DMS 273 treated with DMSO at 0.1 percent for 48 hours (cell line): ENCODE measurements at regions not wholly inside any gene's neighbourhood (a gene's known extent, or its start where the extent isn't known, plus 50 kb on each side); places are given as distances from the start of the nearest gene placed in this dataset.
"Not testable (repeated sequence)": the region's sequence is repeated elsewhere in the genome, so short reads cannot be mapped to it uniquely, and the experiment has no call there.

Experiments used
- DNase-seq: peaks from one replicate; lab custom pipeline; 2025; lab: John Stamatoyannopoulos, UW

DNA sequence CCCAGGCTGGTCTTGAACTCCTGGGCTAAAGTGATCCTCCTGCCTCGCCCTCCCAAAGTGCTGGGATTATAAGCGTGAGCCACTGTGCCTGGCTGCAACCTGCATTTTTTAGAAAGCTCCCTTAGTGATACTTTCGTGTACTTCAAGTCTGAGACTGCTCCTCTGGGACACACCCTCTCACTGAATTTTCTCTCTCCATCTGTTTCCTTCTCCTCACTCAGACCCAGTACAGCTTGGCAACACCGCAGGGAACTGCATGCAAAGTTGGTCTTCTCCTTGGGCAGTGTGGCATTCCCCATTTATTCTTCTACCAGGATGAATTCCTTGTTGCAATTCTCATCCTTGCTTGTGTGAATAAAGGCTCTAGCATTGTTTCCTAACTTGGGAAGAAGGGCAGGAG, 175.9 kb downstream of the LPIN1 start:
- peak; percentile 47 for DNase-seq

- peak; percentile 10 for DNase-seq
Measured at GRCh38 chr2:11923935-11924334, 177.5 kb downstream of the LPIN1 start.

DNA sequence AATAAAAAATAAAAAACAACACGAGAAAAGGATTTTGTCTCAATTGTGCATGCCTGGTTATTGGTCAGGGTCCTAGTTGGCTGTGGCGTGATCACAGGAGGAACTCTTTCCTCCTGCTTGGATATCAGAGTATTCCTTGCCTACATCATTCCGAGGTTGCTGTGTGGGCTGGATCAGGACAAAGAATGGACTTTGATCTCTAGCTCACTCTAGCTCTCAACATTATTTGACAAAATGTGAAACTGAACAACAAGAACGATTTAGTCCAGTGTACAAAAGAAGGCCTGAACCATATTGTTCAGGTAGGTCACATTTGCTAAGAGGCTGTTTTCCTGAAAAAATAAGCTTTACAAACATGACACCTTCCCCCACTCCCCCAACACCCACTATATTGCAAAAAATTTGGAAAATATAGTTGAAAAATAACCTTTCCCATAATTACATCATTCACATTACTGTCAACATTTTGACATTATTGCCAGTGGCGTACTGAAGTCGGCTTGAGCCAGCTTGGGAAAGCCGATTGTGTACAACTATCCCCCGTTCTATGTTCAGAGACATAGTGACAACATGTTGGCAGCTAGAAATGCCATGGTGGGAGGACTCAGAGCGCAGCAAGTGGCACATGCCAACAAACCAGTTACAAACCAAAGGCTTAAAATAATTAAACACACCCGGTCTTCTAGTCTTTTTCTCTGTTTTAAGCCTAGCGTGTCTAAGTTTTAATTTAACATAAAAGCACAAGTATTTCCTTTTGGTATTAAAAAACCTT, 179.0 kb downstream of the LPIN1 start:
- no peak for DNase-seq

DNA sequence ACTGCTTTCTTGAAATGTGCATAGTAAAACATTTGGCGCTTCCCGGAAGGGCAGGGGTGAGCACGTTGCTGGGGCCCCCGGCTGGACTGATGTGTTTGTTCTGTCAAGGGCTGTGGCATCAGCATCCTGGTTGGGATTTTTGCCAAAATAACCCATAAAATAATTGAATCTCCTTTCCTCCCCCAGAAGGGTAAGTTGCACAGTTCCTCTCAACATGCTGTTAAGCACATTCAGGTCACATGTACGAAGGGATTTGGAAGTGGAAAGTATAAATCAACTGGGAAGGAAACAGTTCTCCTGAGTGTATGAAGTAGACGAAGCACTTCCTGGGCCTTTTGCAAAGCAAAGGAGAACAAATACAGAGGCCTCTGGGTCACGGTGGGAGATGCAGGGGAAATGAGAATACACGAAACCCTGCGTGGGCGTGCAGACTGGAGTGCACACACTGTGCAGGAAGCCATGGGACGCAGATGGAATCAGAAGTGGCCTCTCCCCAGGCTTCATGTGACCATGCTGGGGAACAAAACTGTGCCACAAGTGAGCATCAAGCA, 183.9 kb downstream of the LPIN1 start:
- DNase-seq, result no peak

DNA sequence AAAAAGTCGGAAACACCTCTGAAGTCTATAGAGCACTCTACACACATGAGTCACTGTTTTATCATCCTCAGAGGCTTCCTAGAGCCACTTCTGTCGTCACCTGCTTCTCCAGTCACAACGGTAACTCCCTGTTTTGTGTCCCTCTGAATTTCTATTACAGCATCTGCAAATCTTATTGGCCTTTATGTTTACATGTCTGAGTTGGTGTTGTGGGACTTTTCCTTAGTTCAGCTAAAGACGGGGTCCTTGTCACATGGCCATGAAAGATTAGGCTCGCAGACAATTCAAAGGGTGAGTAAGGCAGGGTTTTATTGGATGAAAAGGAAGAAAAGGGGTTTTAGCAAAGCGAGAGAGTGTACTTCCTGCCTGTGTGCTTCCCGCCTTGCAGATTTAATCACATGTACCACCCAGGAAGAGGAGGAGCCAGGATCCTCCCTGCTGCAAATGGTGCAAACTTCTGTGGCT, 185.6 kb downstream of the LPIN1 start:
- DNase-seq, result no peak

- DNase-seq, result no peak
Measured at GRCh38 chr2:11932962-11933361, 186.5 kb downstream of the LPIN1 start.

GRCh38 chr2:11933854-11934253, 187.4 kb downstream of the LPIN1 start:
- DNase-seq, result no peak

GRCh38 chr2:11936761-11937160, 190.3 kb downstream of the LPIN1 start:
- DNase-seq, result no peak

DNA sequence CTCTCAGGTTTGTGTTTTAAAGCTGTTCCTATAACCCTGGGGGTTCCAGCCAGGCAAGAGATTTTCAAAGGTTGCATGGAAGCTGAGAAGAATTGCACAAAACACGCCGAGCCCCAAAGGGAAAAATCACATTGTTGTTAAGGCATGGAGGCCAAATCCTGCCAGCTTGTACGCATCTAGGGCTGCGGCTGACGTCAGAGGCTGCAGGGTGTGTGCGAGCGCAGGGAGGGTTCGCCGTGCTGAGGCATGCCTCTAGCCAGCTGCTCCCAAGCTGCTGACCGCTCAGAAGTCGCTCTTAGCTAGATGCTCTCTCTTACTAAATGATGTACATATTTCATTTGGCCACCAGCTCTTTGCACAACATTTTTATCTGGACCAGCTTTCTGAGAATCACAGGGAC, 191.8 kb downstream of the LPIN1 start:
- DNase-seq, result peak; percentile 19

- no peak for DNase-seq
Measured at GRCh38 chr2:11939523-11939922, 193.1 kb downstream of the LPIN1 start.

DNA sequence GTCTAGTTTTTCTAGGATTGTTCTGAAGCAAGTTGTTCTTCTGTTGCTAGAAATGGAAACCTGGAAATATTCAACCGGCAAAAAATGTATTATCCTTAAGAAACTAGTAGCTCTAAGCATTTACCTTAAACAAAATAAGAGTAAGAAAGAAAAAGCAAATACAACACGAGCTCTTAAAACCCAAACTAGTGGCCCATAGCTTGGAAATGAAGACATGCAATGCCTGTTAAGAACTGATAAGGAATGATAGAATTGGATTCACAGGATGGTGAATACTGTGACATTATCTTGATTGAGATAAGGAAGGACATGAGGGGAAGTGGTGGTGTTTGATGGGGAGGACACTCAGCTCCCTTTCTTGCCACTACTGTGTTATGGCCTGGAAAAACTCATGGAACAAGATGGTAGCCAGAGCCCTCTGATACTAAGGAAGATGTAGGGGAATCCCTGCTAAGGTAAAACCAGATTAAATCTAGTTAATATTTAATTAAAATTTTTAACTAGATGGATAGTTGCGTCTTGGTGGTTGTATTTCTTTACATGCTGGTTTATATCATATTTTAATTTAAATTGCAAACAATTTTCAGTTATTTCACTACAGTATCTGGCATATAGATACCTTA, 193.8 kb downstream of the LPIN1 start:
- DNase-seq, result no peak

DNA sequence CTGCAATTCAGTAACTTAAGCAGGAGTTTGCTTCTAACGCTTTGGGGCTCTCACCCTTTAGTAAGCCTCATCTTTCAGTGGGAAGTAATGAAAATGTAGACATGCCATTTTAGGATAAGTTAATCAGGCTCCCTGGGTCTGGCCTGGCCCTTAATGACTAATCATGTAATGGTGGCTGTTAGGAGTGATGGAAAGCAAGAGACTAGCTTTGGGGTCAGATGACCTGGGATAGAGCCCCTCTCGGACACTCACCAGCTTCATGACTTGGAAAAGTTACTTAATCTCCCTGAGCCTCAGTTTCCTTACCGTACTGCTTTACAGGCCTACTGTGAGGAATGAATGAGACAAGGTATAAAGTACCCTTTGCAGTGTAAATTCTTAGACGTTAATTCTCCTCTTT, 194.4 kb downstream of the LPIN1 start:
- DNase-seq, result no peak

DNA sequence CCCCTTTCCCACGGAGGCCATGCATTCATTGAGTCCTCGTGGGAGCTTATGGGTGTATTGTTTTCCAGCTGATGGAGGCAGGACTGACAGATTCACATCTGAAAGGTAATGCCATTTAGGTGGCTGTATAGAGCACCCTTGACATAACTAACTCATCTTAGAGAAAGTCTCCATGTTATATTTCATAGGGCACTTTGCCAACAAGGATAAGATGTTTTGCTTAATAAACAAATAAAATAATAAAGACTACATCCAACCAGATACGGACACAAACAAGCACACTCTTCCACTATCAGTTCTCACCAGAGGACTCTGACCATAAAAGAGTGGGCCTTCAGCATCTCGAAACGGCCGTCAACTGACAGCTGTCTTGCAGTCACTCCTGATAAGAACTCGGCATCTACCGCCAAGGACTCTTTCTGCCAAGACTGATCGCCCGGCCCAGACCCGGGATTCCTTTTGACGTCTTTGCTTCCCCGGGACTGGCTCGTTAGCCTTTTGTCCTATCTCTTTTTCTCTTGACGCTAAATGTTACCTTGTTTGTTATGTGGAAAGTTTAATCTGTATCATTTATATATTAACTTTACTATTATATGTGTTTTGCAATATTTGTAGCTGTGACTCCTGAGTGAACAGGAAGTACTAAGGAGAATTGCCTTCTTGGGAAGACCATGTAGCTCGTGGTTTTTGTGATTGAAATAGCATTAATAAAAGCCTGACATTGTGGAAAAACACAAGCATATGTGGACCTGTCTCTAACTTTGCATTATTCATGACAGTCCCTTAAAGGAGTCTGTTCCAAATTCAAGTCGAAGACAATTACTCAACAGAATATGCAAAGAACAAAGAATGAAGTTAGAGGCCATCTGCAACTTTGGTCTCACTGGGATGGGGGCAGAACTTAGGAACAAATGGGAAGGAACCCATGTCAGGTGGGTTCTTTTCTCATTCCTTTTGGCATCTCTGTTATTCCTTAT, 195.1 kb downstream of the LPIN1 start:
- DNase-seq, result no peak

- DNase-seq, result no peak
Measured at GRCh38 chr2:11942178-11942569, 195.7 kb downstream of the LPIN1 start.

DNA sequence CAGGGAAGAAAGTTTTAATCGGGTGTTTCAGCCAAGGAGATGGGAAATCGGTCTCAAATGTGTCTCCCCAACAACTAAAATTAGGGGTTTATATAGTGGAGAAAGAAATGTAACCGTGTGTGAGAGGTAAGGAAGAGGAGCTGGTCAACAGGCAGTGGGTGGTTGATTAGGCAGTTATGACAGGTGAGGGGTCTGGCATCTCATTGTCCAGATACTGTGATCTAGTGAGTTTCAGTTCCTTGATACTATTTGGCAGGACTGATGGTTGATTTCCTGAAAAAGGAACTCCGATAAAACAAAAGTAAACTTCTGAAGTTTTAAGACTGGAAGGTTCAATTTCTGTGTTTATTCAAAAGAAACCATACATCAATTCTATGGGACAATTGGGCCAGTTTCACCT, 197.9 kb downstream of the LPIN1 start:
- no peak for DNase-seq

DNA sequence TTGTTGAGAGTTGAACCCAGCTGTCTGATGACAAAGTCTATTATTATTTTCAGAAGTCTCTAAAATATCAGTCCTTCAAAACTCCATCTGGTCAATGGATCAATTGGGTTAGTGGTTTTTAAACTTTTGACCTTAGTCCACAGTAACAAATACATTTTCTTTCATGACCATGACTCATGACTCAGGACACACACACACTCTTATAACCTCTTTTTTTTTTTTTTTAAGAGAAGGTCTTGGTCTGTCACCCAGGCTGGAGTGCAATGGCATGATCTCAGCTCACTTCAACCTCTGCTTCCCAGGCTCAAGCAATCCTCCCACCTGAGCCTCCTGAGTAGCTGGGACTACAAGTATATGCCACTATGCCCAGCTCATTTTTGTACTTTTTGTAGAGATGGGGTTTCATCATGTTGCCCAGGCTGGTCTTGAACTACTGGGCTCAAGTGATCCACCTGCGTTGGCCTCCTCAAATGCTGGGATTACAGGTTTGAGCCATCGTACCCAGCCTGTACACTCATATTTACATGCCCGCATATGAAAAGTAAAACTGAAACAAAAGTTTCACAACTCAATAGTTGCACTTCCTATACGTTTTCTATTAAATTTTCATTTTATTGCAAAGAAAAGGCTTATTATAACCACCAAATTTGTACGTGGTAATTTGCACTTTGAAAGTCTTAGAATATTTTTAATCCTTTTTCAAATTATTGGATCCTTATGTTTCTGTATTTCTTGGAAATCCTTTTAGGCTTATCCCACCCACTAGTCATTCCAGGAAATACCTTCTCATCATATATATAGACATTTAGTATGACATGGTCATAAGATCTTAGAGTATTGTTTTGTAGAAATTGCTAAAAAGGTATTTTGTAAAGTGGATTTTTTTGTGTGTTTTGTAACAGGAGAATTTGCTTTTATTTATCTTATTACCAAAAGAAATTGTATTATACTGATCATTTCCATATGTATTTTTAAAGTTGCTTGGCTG, 199.0 kb downstream of the LPIN1 start:
- no peak for DNase-seq

- DNase-seq, result no peak
Measured at GRCh38 chr2:11947956-11948355, 201.5 kb downstream of the LPIN1 start.

DNA sequence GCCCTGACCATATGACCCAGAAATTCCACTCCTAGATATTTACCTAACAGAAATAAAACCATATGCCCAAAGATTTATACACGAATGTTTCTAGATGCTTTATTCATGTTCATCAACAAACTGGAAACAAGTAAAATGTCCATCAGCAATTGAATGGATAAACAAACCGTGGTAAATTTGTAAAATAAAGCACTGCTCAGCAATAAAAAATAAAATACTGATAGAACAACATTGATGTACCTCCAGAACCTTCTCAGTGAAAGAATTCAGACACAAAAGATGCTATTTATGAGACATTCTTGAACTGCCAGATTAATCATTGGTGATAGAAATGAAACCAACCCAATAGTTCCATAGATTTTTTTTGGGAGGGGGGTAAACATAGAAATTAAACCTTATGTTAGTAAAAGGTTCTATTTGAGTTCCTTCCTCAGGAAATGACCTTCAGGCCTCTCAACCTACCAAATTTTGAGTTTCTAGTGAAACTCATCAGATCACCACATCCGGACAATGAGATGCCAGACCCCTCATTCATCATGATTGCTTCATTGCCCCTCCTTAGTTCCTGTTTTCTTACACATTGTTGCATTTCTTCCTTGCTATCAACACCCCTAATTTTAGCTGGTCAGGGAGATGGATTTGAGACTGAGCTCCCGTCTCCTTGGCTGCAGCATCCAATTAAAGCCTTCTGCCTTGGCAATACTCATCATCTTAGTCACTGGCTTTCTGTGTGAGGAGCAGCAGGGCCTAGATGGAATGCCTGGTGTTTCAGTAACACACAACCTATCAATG, 203.5 kb downstream of the LPIN1 start:
- no peak for DNase-seq

GRCh38 chr2:11950896-11951295, 204.5 kb downstream of the LPIN1 start:
- no peak for DNase-seq

DNA sequence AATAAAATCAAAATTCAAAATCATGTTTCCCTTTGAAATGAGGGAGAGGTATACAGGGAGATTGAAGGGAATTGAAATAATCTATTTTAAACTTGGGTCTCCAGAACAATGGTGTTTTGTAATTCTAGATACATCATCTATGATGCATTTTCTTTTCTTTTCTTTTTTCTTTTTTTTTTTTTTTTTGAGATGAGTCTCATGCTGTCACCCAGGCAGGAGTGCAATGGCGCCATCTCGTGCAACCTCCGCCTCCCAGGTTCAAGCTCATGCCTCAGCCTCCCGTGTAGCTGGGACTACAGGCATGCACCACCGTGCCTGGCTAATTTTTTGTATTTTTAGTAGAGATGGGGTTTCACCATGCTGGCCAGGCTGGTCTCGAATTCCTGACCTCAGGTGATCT, 205.1 kb downstream of the LPIN1 start:
- DNase-seq, result not testable (repeated sequence)
